Mammary epithelial cell (primary cell): ENCODE measurements at regions not wholly inside any gene's neighbourhood (a gene's known extent, or its start where the extent isn't known, plus 50 kb on each side); places are given as distances from the start of the nearest gene placed in this dataset.

Experiments used
- CTCF ChIP-seq, 2 donors: IDR thresholded peaks in 1 of 2; conservative IDR thresholded peaks in 1 of 2; 2 replicates each; pipeline ENCODE4 v1.5.1; 2011 to 2012; ENCODE audit warnings: inconsistent platforms in 2 of 2, low read length in 2 of 2, mild to moderate bottlenecking in 2 of 2, control low read depth in 1 of 2, low read depth in 1 of 2; ENCODE audit not compliant: insufficient read depth in 1 of 2; ENCODE audit errors: extremely low read depth in 1 of 2
- EZH2 ChIP-seq: IDR thresholded peaks from 2 replicates; pipeline ENCODE4 v1.6.1; 2012; ENCODE audit warnings: low read length, inconsistent platforms, borderline replicate concordance

GRCh38 chr9:86459191-86459590 is 105.0 kb upstream of the TUT7 start:
- TF ChIP-seq EZH2 (no peak), CTCF (conservative IDR thresholded peaks at IDR 0.05 in 1 of 2, IDR thresholded peaks at IDR 0.05 in 1 of 2; ENCODE audit: extremely low read depth in 1 of 2, insufficient read depth in 1 of 2, low read depth in 1 of 2, low read length in 2 of 2) (no peak)
